Hematopoietic multipotent progenitor cell treated with erythropoietin and hydrocortisone succinate and interleukin-3 and kit ligand, for 6 days (in vitro differentiated cells): ENCODE measurements at regions not wholly inside any gene's neighbourhood (a gene's known extent, or its start where the extent isn't known, plus 50 kb on each side); places are given as distances from the start of the nearest gene placed in this dataset.

Source experiments
- DNase-seq: peaks from one replicate; pipeline ENCODE4 v3.0.0-alpha.2; 2015

- no peak for DNase-seq
These were observed 165.0 kb downstream of the HEPH start for GRCh38 chrX:66328950-66329596.

GRCh38 chrX:66360894-66361293 lies 196.8 kb downstream of the HEPH start:
- no peak for DNase-seq

GRCh38 chrX:66384722-66385121 lies 220.7 kb downstream of the HEPH start:
- DNase-seq = no peak

GRCh38 chrX:66399273-66399672 lies 235.2 kb downstream of the HEPH start:
- DNase-seq = no peak

GRCh38 chrX:66402165-66402564 lies 236.7 kb downstream of the EDA2R start:
- no peak for DNase-seq

- DNase-seq = peak; percentile 18
These were observed 230.4 kb downstream of the EDA2R start for GRCh38 chrX:66408507-66408906.

GRCh38 chrX:66410806-66411205 lies 228.1 kb downstream of the EDA2R start:
- no peak for DNase-seq
